ENCODE measurements at regions not wholly inside any gene's neighbourhood (a gene's known extent, or its start where the extent isn't known, plus 50 kb on each side); places are given as distances from the start of the nearest gene placed in this dataset.

DNA sequence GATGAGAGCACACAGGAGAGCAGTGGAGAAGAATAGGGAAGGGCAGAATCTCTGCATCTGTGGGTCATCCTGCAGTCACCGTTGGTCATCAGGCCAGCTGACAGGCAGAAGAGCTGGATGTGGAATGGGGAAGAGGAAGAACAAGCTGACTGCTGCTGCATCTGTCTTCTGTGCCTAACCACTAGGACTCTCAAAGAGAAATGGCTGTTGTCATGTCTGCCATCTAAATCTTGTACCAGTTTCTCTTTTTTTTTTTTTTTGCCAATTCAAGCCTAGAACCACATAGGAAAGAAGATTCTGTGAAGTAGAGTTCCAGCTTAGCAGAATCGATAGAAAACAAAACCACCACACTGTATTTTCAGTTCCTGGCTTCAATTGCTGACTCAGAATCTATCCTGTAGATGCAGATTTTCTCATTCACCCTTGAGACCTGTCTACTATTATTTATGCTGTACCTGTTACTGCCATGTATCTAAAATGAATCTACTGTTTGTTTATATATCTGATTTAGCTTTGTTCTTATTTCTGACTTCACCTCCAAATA, 421.9 kb upstream of the PRICKLE1 start:
- TF ChIP-seq, protein P1, sequence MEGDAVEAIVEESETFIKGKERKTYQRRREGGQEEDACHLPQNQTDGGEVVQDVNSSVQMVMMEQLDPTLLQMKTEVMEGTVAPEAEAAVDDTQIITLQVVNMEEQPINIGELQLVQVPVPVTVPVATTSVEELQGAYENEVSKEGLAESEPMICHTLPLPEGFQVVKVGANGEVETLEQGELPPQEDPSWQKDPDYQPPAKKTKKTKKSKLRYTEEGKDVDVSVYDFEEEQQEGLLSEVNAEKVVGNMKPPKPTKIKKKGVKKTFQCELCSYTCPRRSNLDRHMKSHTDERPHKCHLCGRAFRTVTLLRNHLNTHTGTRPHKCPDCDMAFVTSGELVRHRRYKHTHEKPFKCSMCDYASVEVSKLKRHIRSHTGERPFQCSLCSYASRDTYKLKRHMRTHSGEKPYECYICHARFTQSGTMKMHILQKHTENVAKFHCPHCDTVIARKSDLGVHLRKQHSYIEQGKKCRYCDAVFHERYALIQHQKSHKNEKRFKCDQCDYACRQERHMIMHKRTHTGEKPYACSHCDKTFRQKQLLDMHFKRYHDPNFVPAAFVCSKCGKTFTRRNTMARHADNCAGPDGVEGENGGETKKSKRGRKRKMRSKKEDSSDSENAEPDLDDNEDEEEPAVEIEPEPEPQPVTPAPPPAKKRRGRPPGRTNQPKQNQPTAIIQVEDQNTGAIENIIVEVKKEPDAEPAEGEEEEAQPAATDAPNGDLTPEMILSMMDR (IDR thresholded peaks at IDR 0.05; ENCODE audit: insufficient read depth, low read depth, low read length): no peak
- TF ChIP-seq EZH2 (IDR thresholded peaks at IDR 0.05; ENCODE audit: insufficient read depth, low read length): no peak
